ENCODE measurements at regions not wholly inside any gene's neighbourhood (a gene's known extent, or its start where the extent isn't known, plus 50 kb on each side); places are given as distances from the start of the nearest gene placed in this dataset.

GRCh38 chr4:187283201-187283955 is 559.7 kb upstream of the FAT1 start:
- Histone ChIP-seq H3K9ac (no peak overlapping the region), H3K4me1 (peaks cover 6% of the 10 kb centered on the region; the same call in 1 of the 2 replicates), H3K4me3 (no peak overlapping the region), H3K36me3 (no peaks in the 10 kb centered on the region), H3K27ac (no peak overlapping the region), H3K27me3 (no peaks in the 10 kb centered on the region), H3K9me3 (no peaks in the 10 kb centered on the region), H4K20me1 (no peaks in the 10 kb centered on the region), H3K4me2 (no peak overlapping the region)
- TF ChIP-seq Cebpa-rat (IDR thresholded peaks at IDR 0.05) = no peak

- Histone ChIP-seq H3K9ac (no peak overlapping the region), H3K4me3 (no peak overlapping the region), H3K27ac (no peak overlapping the region), H3K36me3 (no peaks in the 10 kb centered on the region), H3K9me3 (no peaks in the 10 kb centered on the region), H3K4me1 (peaks cover 6% of the 10 kb centered on the region; the same call in 1 of the 2 replicates), H3K4me2 (no peak overlapping the region), H4K20me1 (no peaks in the 10 kb centered on the region), H3K27me3 (no peaks in the 10 kb centered on the region)
- TF ChIP-seq Cebpa-rat (IDR thresholded peaks at IDR 0.05) = no peak
These were observed 562.9 kb upstream of the FAT1 start for GRCh38 chr4:187286525-187286924.

GRCh38 chr4:187289371-187289770 is 565.7 kb upstream of the FAT1 start:
- Histone ChIP-seq H3K4me3 (no peak overlapping the region), H3K27me3 (no peaks in the 10 kb centered on the region)

GRCh38 chr4:187294861-187295260 is 571.2 kb upstream of the FAT1 start:
- Histone ChIP-seq H3K4me3 (no peak overlapping the region), H3K4me1 (no peaks in the 10 kb centered on the region), H3K27me3 (no peaks in the 10 kb centered on the region), H3K4me2 (no peak overlapping the region), H4K20me1 (no peaks in the 10 kb centered on the region), H3K9me3 (peaks cover 25% of the 10 kb centered on the region), H3K9ac (no peak overlapping the region), H3K27ac (no peak overlapping the region), H3K36me3 (no peaks in the 10 kb centered on the region)
- TF ChIP-seq Cebpa-rat (IDR thresholded peaks at IDR 0.05) = no peak

More at GRCh38 chr4:187289371-187289770, 565.7 kb upstream of the FAT1 start:
- Histone ChIP-seq H3K9ac (no peak overlapping the region), H3K9me3 (no peaks in the 10 kb centered on the region), H3K4me2 (no peak overlapping the region), H3K27ac (no peak overlapping the region), H4K20me1 (no peaks in the 10 kb centered on the region), H3K36me3 (no peaks in the 10 kb centered on the region), H3K4me1 (no peaks in the 10 kb centered on the region)
- no peak for TF ChIP-seq Cebpa-rat (IDR thresholded peaks at IDR 0.05)

GRCh38 chr4:187301923-187302322 is 578.3 kb upstream of the FAT1 start:
- no peak overlapping the region for H3K9ac ChIP-seq

GRCh38 chr4:187302457-187303150 is 578.9 kb upstream of the FAT1 start:
- no peak overlapping the region for H3K4me3 ChIP-seq
- no peaks in the 10 kb centered on the region for H3K27me3 ChIP-seq
- TF ChIP-seq Cebpa-rat (IDR thresholded peaks at IDR 0.05) = no peak
- no peak overlapping the region for H3K4me2 ChIP-seq
- no peak overlapping the region for H3K27ac ChIP-seq
- H3K4me1 ChIP-seq = no peaks in the 10 kb centered on the region
- no peak overlapping the region for H3K9ac ChIP-seq
- H3K36me3 ChIP-seq = no peaks in the 10 kb centered on the region
- no peaks in the 10 kb centered on the region for H4K20me1 ChIP-seq
- H3K9me3 ChIP-seq = 0 out of 2 replicates have a peak, but pooled peaks cover 3% of the 10 kb centered on the region

More at GRCh38 chr4:187301923-187302322, 578.3 kb upstream of the FAT1 start:
- Histone ChIP-seq H3K27ac (no peak overlapping the region), H3K4me1 (no peaks in the 10 kb centered on the region), H3K9me3 (peaks cover 10% of the 10 kb centered on the region), H3K36me3 (no peaks in the 10 kb centered on the region), H3K4me2 (no peak overlapping the region), H4K20me1 (no peaks in the 10 kb centered on the region), H3K27me3 (no peaks in the 10 kb centered on the region), H3K4me3 (no peak overlapping the region)
- no peak for TF ChIP-seq Cebpa-rat (IDR thresholded peaks at IDR 0.05)

- no peak overlapping the region for H3K4me3 ChIP-seq
- H3K4me2 ChIP-seq = no peak overlapping the region
- no peak overlapping the region for H3K9ac ChIP-seq
- no peaks in the 10 kb centered on the region for H3K4me1 ChIP-seq
- no peaks in the 10 kb centered on the region for H3K36me3 ChIP-seq
- H3K9me3 ChIP-seq = no peaks in the 10 kb centered on the region
- H4K20me1 ChIP-seq = no peaks in the 10 kb centered on the region
- H3K27ac ChIP-seq = no peak overlapping the region
- TF ChIP-seq Cebpa-rat (IDR thresholded peaks at IDR 0.05) = no peak
- no peaks in the 10 kb centered on the region for H3K27me3 ChIP-seq
These were observed 580.5 kb upstream of the FAT1 start for GRCh38 chr4:187304133-187304532.

GRCh38 chr4:187307131-187307530 is 583.5 kb upstream of the FAT1 start:
- Histone ChIP-seq H3K4me1 (no peaks in the 10 kb centered on the region), H3K27ac (no peak overlapping the region), H3K4me3 (no peak overlapping the region), H4K20me1 (no peaks in the 10 kb centered on the region), H3K9ac (no peak overlapping the region), H3K36me3 (no peaks in the 10 kb centered on the region), H3K9me3 (no peaks in the 10 kb centered on the region), H3K27me3 (no peaks in the 10 kb centered on the region), H3K4me2 (no peak overlapping the region)
- no peak for TF ChIP-seq Cebpa-rat (IDR thresholded peaks at IDR 0.05)

- Histone ChIP-seq H3K4me2 (no peak overlapping the region), H3K36me3 (no peaks in the 10 kb centered on the region), H3K4me3 (no peak overlapping the region), H3K4me1 (no peaks in the 10 kb centered on the region), H4K20me1 (no peaks in the 10 kb centered on the region), H3K9me3 (no peaks in the 10 kb centered on the region), H3K9ac (no peak overlapping the region), H3K27me3 (no peaks in the 10 kb centered on the region), H3K27ac (no peak overlapping the region)
- TF ChIP-seq Cebpa-rat (IDR thresholded peaks at IDR 0.05) = no peak
These were observed 585.8 kb upstream of the FAT1 start for GRCh38 chr4:187309456-187309855.

GRCh38 chr4:187312299-187312698 is 588.6 kb upstream of the FAT1 start:
- no peak for TF ChIP-seq Cebpa-rat (IDR thresholded peaks at IDR 0.05)
- H3K9me3 ChIP-seq = no peaks in the 10 kb centered on the region
- H3K4me3 ChIP-seq = no peak overlapping the region
- H3K9ac ChIP-seq = no peak overlapping the region
- H3K27me3 ChIP-seq = no peaks in the 10 kb centered on the region
- H4K20me1 ChIP-seq = no peaks in the 10 kb centered on the region
- H3K36me3 ChIP-seq = no peaks in the 10 kb centered on the region
- no peak overlapping the region for H3K27ac ChIP-seq
- no peak overlapping the region for H3K4me2 ChIP-seq
- no peaks in the 10 kb centered on the region for H3K4me1 ChIP-seq
